Cardiac muscle cell (in vitro differentiated cells and primary cell): ENCODE measurements at regions not wholly inside any gene's neighbourhood (a gene's known extent, or its start where the extent isn't known, plus 50 kb on each side); places are given as distances from the start of the nearest gene placed in this dataset.

ENCODE experiments used
- DNase-seq, 2 donors: peaks; one replicate each; pipeline versions ENCODE4 v3.0.0 to v3.0.0-alpha.2; 2010 to 2017; ENCODE audit warnings: low read depth in 1 of 2, low spot score in 1 of 2
- H3K27ac ChIP-seq: fragments of 200-600 bp; sonication (generic); 2 replicates; pipeline ENCODE4 v1.5.1; 2016
- H3K27me3 ChIP-seq: fragments of 200-600 bp; sonication (generic); 2 replicates; pipeline ENCODE4 v1.6.0; 2016; ENCODE audit warnings: control low read depth
- H3K36me3 ChIP-seq: fragments of 200-600 bp; sonication (generic); 2 replicates; pipeline ENCODE4 v1.5.1; 2016; ENCODE audit warnings: control low read depth
- H3K4me1 ChIP-seq: fragments of 200-600 bp; sonication (generic); 2 replicates; pipeline ENCODE4 v1.8.1; 2017; ENCODE audit warnings: low read depth, mild to moderate bottlenecking, mixed run types
- H3K4me3 ChIP-seq: fragments of 200-600 bp; sonication (generic); 2 replicates; pipeline ENCODE4 v1.5.1; 2016; ENCODE audit warnings: mild to moderate bottlenecking
- H3K9me3 ChIP-seq: fragments of 200-600 bp; sonication (generic); 2 replicates; pipeline ENCODE4 v1.5.1; 2017; ENCODE audit warnings: low read depth, mild to moderate bottlenecking, control low read depth
- TF ChIP-seq, protein P1 (sequence below): IDR thresholded peaks from 2 replicates; pipeline ENCODE4 v1.5.1; 2012; ENCODE audit warnings: low read depth, mild to moderate bottlenecking, low read length

- no peak for DNase-seq
- Histone ChIP-seq H3K4me3 (no peak overlapping the region), H3K9me3 (no peaks in the 10 kb centered on the region), H3K27ac (no peak overlapping the region), H3K27me3 (no peaks in the 10 kb centered on the region), H3K36me3 (no peaks in the 10 kb centered on the region), H3K4me1 (no peaks in the 10 kb centered on the region)
- TF ChIP-seq, protein P1, sequence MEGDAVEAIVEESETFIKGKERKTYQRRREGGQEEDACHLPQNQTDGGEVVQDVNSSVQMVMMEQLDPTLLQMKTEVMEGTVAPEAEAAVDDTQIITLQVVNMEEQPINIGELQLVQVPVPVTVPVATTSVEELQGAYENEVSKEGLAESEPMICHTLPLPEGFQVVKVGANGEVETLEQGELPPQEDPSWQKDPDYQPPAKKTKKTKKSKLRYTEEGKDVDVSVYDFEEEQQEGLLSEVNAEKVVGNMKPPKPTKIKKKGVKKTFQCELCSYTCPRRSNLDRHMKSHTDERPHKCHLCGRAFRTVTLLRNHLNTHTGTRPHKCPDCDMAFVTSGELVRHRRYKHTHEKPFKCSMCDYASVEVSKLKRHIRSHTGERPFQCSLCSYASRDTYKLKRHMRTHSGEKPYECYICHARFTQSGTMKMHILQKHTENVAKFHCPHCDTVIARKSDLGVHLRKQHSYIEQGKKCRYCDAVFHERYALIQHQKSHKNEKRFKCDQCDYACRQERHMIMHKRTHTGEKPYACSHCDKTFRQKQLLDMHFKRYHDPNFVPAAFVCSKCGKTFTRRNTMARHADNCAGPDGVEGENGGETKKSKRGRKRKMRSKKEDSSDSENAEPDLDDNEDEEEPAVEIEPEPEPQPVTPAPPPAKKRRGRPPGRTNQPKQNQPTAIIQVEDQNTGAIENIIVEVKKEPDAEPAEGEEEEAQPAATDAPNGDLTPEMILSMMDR, result no peak
Measured at GRCh38 chr2:210798180-210798579, 241.8 kb downstream of the CPS1 start.

GRCh38 chr2:210814251-210815025 is 258.0 kb downstream of the CPS1 start:
- Histone ChIP-seq H3K36me3 (no peaks in the 10 kb centered on the region), H3K27me3 (no peaks in the 10 kb centered on the region), H3K27ac (no peak overlapping the region), H3K9me3 (no peaks in the 10 kb centered on the region), H3K4me1 (no peaks in the 10 kb centered on the region), H3K4me3 (no peak overlapping the region)
- no peak for DNase-seq
- TF ChIP-seq, protein P1, result no peak

- TF ChIP-seq, protein P1, result no peak
- Histone ChIP-seq H3K27ac (no peak overlapping the region), H3K9me3 (no peaks in the 10 kb centered on the region), H3K27me3 (no peaks in the 10 kb centered on the region), H3K4me3 (no peak overlapping the region), H3K36me3 (no peaks in the 10 kb centered on the region), H3K4me1 (no peaks in the 10 kb centered on the region)
- no peak for DNase-seq
Measured at GRCh38 chr2:210816769-210817168, 260.4 kb downstream of the CPS1 start.

GRCh38 chr2:210818473-210818872 is 262.1 kb downstream of the CPS1 start:
- H3K4me1 ChIP-seq, result no peaks in the 10 kb centered on the region
- no peak for DNase-seq
- H3K36me3 ChIP-seq, result no peaks in the 10 kb centered on the region
- no peak overlapping the region for H3K4me3 ChIP-seq
- H3K9me3 ChIP-seq, result no peaks in the 10 kb centered on the region
- TF ChIP-seq, protein P1, result no peak
- H3K27ac ChIP-seq, result no peak overlapping the region
- H3K27me3 ChIP-seq, result no peaks in the 10 kb centered on the region

GRCh38 chr2:210833403-210833802 is 277.0 kb downstream of the CPS1 start:
- Histone ChIP-seq H3K27me3 (no peaks in the 10 kb centered on the region), H3K4me3 (no peak overlapping the region), H3K27ac (no peak overlapping the region), H3K4me1 (no peaks in the 10 kb centered on the region), H3K9me3 (no peaks in the 10 kb centered on the region), H3K36me3 (no peaks in the 10 kb centered on the region)
- no peak for DNase-seq
- TF ChIP-seq, protein P1, result no peak
